ENCODE measurements at regions not wholly inside any gene's neighbourhood (a gene's known extent, or its start where the extent isn't known, plus 50 kb on each side); places are given as distances from the start of the nearest gene placed in this dataset.
"Not testable (repeated sequence)": the region's sequence is repeated elsewhere in the genome, so short reads cannot be mapped to it uniquely, and the experiment has no call there.

GRCh38 chr7:155395176-155395797, 62.6 kb upstream of the EN2 start:
- no peak for DNase-seq (ENCODE audit: low read depth in 2 of 2)

- DNase-seq (ENCODE audit: low read depth in 2 of 2) = no peak
Observed at GRCh38 chr7:155396661-155397060, 61.3 kb upstream of the EN2 start.

GRCh38 chr7:155397758-155398714, 59.9 kb upstream of the EN2 start:
- not testable (repeated sequence) for DNase-seq (ENCODE audit: low read depth in 2 of 2)

GRCh38 chr7:155398944-155399343, 59.0 kb upstream of the EN2 start:
- DNase-seq (ENCODE audit: low read depth in 2 of 2) = no peak

GRCh38 chr7:155399577-155399976, 58.4 kb upstream of the EN2 start:
- DNase-seq (ENCODE audit: low read depth in 2 of 2) = no peak

- no peak for DNase-seq (ENCODE audit: low read depth in 2 of 2)
Observed at GRCh38 chr7:155401231-155401630, 56.7 kb upstream of the EN2 start.

GRCh38 chr7:155401884-155402283, 56.0 kb upstream of the EN2 start:
- DNase-seq (ENCODE audit: low read depth in 2 of 2) = no peak

- DNase-seq (ENCODE audit: low read depth in 2 of 2) = no peak
Observed at GRCh38 chr7:155402941-155403340, 55.0 kb upstream of the EN2 start.

- DNase-seq (ENCODE audit: low read depth in 2 of 2) = no peak
Observed at GRCh38 chr7:155404976-155405375, 53.0 kb upstream of the EN2 start.

- DNase-seq (ENCODE audit: low read depth in 2 of 2) = no peak
Observed at GRCh38 chr7:155405399-155406318, 52.3 kb upstream of the EN2 start.

- DNase-seq (ENCODE audit: low read depth in 2 of 2) = no peak
Observed at GRCh38 chr7:155407799-155408198, 50.1 kb upstream of the EN2 start.

Measured in dermis microvascular lymphatic vessel endothelial cell (primary cell).